Suprapubic skin (tissue), 4 donors: ENCODE measurements at regions not wholly inside any gene's neighbourhood (a gene's known extent, or its start where the extent isn't known, plus 50 kb on each side); places are given as distances from the start of the nearest gene placed in this dataset.

ENCODE experiments used
- CTCF ChIP-seq, 2 donors: fragments of 200-600 bp in 1 of 2; fragments of 450-650 bp in 1 of 2; sonication (generic) in 1 of 2; IDR thresholded peaks; one replicate each; pipeline ENCODE4 v1.5.1; 2016 to 2019; ENCODE audit warnings: antibody characterized with exemption in 2 of 2, mild to moderate bottlenecking in 1 of 2, moderate library complexity in 1 of 2
- EP300 ChIP-seq: sonication (generic); formaldehyde crosslinking; IDR thresholded peaks from one replicate; pipeline ENCODE4 v1.6.1; 2017; ENCODE audit warnings: antibody characterized with exemption
- POLR2A ChIP-seq, 2 donors: fragments of 450-650 bp; IDR thresholded peaks; one replicate each; pipeline ENCODE4 v1.6.1; 2017; ENCODE audit warnings: antibody characterized with exemption in 2 of 2, mild to moderate bottlenecking in 2 of 2, moderate library complexity in 2 of 2
- POLR2AphosphoS5 ChIP-seq, 3 donors: sonication (generic); formaldehyde crosslinking; IDR thresholded peaks; one replicate each; pipeline ENCODE4 v1.6.1; 2017; ENCODE audit warnings: antibody characterized with exemption in 3 of 3

GRCh38 chr9:16348531-16348930 is 521.9 kb downstream of the BNC2 start:
- no peak for TF ChIP-seq EP300
- TF ChIP-seq CTCF (IDR thresholded peaks at IDR 0.05): no peak
- no peak for TF ChIP-seq POLR2A (IDR thresholded peaks at IDR 0.05)
- no peak for TF ChIP-seq POLR2AphosphoS5 (IDR thresholded peaks at IDR 0.05)
